HepG2 (cell line): ENCODE measurements at regions not wholly inside any gene's neighbourhood (a gene's known extent, or its start where the extent isn't known, plus 50 kb on each side); places are given as distances from the start of the nearest gene placed in this dataset.

ENCODE experiments used
- ATAC-seq: fragments of 200-7000 bp; cut with Tn5 transposase; 3 replicates; pipeline ENCODE4 v1.9.1; 2020; ENCODE audit warnings: mild to moderate bottlenecking, moderate library complexity
- BruUV-seq: library from RNA; stranded (reverse); fragments of 400-500 nt; replicated peaks from 2 replicates; lab custom pipeline; 2021; lab: Mats Ljungman, UMichigan
- CTCF ChIA-PET: fragments of 300-600 bp; formaldehyde crosslinking; extraction: SDS; loops from one replicate; lab custom pipeline; 2021; ENCODE audit warnings: low total read pairs, inconsistent platforms, low intra/inter-chr PET ratio; lab: Yijun Ruan, JAX
- POLR2A ChIA-PET: fragments of 350-600 bp; sonication (Branson Sonifier 250); formaldehyde crosslinking; loops from one replicate; lab custom pipeline; 2020; ENCODE audit warnings: antibody characterized with exemption, inconsistent platforms; lab: Yijun Ruan, JAX
- DNase-seq: peaks from one replicate; pipeline ENCODE4 v3.0.0-alpha.2; 2015; ENCODE audit warnings: low spot score
- FAIRE-seq: peaks from 3 replicates; lab custom pipeline; 2011; peaks lifted over from hg19 to GRCh38; lab: Jason Lieb, UNC
- H2AFZ ChIP-seq: one replicate; pipeline ENCODE4 v1.6.1; 2011; ENCODE audit warnings: low read length, inconsistent platforms
- H3K27ac ChIP-seq: fragments of 300-600 bp; 3 replicates; pipeline ENCODE4 v1.8.0; 2011; ENCODE audit warnings: mixed run types, mild to moderate bottlenecking, mixed read lengths, low read length, inconsistent platforms; ENCODE audit not compliant: insufficient read depth; ENCODE audit errors: extremely low read length
- H3K27me3 ChIP-seq, 2 experiments: fragments of 200-600 bp in 1 of 2; 2 replicates in 1 of 2; 3 replicates in 1 of 2; pipeline versions ENCODE4 v1.6.0 to v1.8.0; 2011; ENCODE audit warnings: low read length in 2 of 2, mild to moderate bottlenecking in 2 of 2, moderate library complexity in 2 of 2, inconsistent platforms in 1 of 2; ENCODE audit not compliant: insufficient read depth in 2 of 2, control insufficient read depth in 1 of 2
- H3K36me3 ChIP-seq, 2 experiments: fragments of 200-600 bp in 1 of 2; replicated peaks in 1 of 2; 2 replicates in 1 of 2; 3 replicates in 1 of 2; pipeline versions ENCODE4 v1.5.1 to v1.8.0; 2011; ENCODE audit warnings: low read length in 2 of 2, inconsistent platforms in 1 of 2; ENCODE audit not compliant: insufficient read depth in 2 of 2, control insufficient read depth in 1 of 2
- H3K4me1 ChIP-seq: 2 replicates; pipeline ENCODE4 v1.5.1; 2012; ENCODE audit warnings: low read length, inconsistent platforms; ENCODE audit not compliant: insufficient read depth
- H3K4me2 ChIP-seq: 2 replicates; pipeline ENCODE4 v1.6.0; 2011; ENCODE audit warnings: low read depth, low read length, inconsistent platforms
- H3K4me3 ChIP-seq, 3 experiments: fragments of 200-600 bp in 1 of 3; sonication (generic), shearing (Covaris generic) in 1 of 3; replicated peaks in 1 of 3; 2 replicates each; pipeline ENCODE4 v1.5.1; 2011 to 2016; ENCODE audit warnings: low read length in 3 of 3, inconsistent platforms in 2 of 3, low read depth in 2 of 3, mild to moderate bottlenecking in 2 of 3, control low read depth in 1 of 3, mixed read lengths in 1 of 3; ENCODE audit not compliant: insufficient read depth in 1 of 3
- H3K79me2 ChIP-seq: one replicate; pipeline ENCODE4 v1.6.1; 2011; ENCODE audit warnings: low read length, inconsistent platforms; ENCODE audit not compliant: insufficient read depth
- H3K9ac ChIP-seq: 2 replicates; pipeline ENCODE4 v1.6.0; 2011; ENCODE audit warnings: mild to moderate bottlenecking, low read depth, low read length, inconsistent platforms; ENCODE audit not compliant: insufficient read depth
- H3K9me3 ChIP-seq: 2 replicates; pipeline ENCODE4 v1.5.1; 2012; ENCODE audit warnings: mild to moderate bottlenecking, low read length
- H4K20me1 ChIP-seq: 2 replicates; pipeline ENCODE4 v1.6.0; 2011; ENCODE audit warnings: inconsistent platforms, mild to moderate bottlenecking, low read length, moderate library complexity; ENCODE audit not compliant: insufficient read depth
- EZH2 ChIP-seq: conservative IDR thresholded peaks from 2 replicates; pipeline ENCODE4 v1.6.1; 2012; ENCODE audit warnings: mild to moderate bottlenecking, low read depth, low read length, moderate library complexity
- LCORL ChIP-seq, 2 experiments: fragments of 450-650 bp in 1 of 2; sonication (generic) in 1 of 2; formaldehyde crosslinking in 1 of 2; IDR thresholded peaks; 2 replicates each; pipeline versions ENCODE4 v1.5.0 to v1.6.1; 2017 to 2020; ENCODE audit warnings: antibody characterized with exemption in 1 of 2, missing genetic modification reagents in 1 of 2
- MTF2 ChIP-seq: sonication (generic); formaldehyde crosslinking; IDR thresholded peaks from 2 replicates; pipeline ENCODE4 v1.5.0; 2020; ENCODE audit warnings: missing genetic modification reagents, borderline replicate concordance
- ZMYM4 ChIP-seq: sonication (generic); formaldehyde crosslinking; IDR thresholded peaks from 2 replicates; pipeline ENCODE4 v1.8.1; 2023; ENCODE audit warnings: mild to moderate bottlenecking, missing genetic modification reagents
- ZNF235 ChIP-seq: sonication (generic); formaldehyde crosslinking; IDR thresholded peaks from 2 replicates; pipeline ENCODE4 v1.8.1; 2023; ENCODE audit warnings: mild to moderate bottlenecking, missing genetic modification reagents, borderline replicate concordance
- ZNF556 ChIP-seq: sonication (generic); formaldehyde crosslinking; IDR thresholded peaks from 2 replicates; pipeline ENCODE4 v1.4.0; 2020; ENCODE audit warnings: mild to moderate bottlenecking, missing genetic modification reagents, borderline replicate concordance
- ZNF644 ChIP-seq: IDR thresholded peaks from 2 replicates; pipeline ENCODE4 v1.6.1; 2016; ENCODE audit warnings: low read depth
- ZNF775 ChIP-seq: sonication (generic); formaldehyde crosslinking; IDR thresholded peaks from 2 replicates; pipeline ENCODE4 v1.4.0; 2020; ENCODE audit warnings: missing genetic modification reagents, mild to moderate bottlenecking, moderate library complexity, borderline replicate concordance
- ZNF777 ChIP-seq: sonication (generic); formaldehyde crosslinking; IDR thresholded peaks from 2 replicates; pipeline ENCODE4 v1.4.0; 2020; ENCODE audit warnings: missing genetic modification reagents
- WGBS: methylation state at CpG from one replicate; pipeline ENCODE4 v1.1.6; 2017; ENCODE audit warnings: low lambda C conversion rate; 5-methylcytosine and 5-hydroxymethylcytosine counted together
- in situ Hi-C: cut with HindIII; loops from 2 replicates; pipeline ENCODE4 v1.10.0; 2017; ENCODE audit warnings: low pct_unique_long_range_greater_than_20kb; ENCODE audit not compliant: extremely low pct_ligation_motif_present
- intact Hi-C: fragments of 100-400 bp; cut with micrococcal nuclease; formaldehyde crosslinking; loops from one replicate; pipeline ENCODE4 v1.10.0; 2022; ENCODE audit not compliant: unreplicated experiment
- TF ChIP-seq, protein P1 (sequence below): sonication (generic); formaldehyde crosslinking; IDR thresholded peaks from 2 replicates; pipeline ENCODE4 v1.5.1; 2020; ENCODE audit warnings: missing genetic modification reagents, mild to moderate bottlenecking, borderline replicate concordance
- TF ChIP-seq, protein P2 (sequence below): sonication (generic); formaldehyde crosslinking; IDR thresholded peaks from 2 replicates; pipeline ENCODE4 v1.4.0; 2020; ENCODE audit warnings: mild to moderate bottlenecking, missing genetic modification reagents
- TF ChIP-seq, protein P3 (sequence below): sonication (generic); formaldehyde crosslinking; IDR thresholded peaks from 2 replicates; pipeline ENCODE4 v1.4.0; 2020; ENCODE audit warnings: missing genetic modification reagents

DNA sequence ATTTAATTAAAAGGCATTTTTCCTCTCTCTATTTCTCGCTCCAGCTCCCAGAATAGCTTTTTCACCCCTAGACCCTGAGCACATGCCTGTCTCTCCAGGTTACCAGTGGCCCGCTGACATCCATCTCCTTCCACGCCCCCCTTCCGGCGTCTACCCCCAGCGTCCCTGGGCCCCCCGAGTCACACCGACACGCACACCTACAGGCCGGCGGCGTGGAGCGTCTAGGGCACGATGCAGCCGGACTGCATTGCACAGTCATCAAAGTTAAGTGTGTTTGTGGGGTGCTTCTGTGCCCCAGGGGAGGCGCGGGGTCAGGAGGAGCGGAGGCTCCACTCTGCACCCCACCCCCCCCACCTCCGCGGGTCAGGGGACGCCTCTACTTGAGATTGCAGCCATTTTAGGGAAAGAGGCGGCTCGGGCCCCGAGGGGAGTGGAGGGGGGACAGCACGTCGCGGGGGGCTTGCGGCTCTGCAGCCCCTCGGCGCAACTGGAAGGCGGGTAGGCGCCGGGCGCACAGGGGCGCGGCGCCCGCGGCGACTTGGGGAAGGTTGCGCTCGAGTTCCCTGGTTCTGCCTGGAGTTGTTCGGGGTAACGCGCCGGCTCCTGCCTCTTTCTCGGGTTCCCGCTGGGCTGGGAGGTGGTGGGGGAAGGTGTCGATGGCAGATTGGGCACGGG is 112.7 kb downstream of the DHX15 start (continued):
- TF ChIP-seq, protein P1, sequence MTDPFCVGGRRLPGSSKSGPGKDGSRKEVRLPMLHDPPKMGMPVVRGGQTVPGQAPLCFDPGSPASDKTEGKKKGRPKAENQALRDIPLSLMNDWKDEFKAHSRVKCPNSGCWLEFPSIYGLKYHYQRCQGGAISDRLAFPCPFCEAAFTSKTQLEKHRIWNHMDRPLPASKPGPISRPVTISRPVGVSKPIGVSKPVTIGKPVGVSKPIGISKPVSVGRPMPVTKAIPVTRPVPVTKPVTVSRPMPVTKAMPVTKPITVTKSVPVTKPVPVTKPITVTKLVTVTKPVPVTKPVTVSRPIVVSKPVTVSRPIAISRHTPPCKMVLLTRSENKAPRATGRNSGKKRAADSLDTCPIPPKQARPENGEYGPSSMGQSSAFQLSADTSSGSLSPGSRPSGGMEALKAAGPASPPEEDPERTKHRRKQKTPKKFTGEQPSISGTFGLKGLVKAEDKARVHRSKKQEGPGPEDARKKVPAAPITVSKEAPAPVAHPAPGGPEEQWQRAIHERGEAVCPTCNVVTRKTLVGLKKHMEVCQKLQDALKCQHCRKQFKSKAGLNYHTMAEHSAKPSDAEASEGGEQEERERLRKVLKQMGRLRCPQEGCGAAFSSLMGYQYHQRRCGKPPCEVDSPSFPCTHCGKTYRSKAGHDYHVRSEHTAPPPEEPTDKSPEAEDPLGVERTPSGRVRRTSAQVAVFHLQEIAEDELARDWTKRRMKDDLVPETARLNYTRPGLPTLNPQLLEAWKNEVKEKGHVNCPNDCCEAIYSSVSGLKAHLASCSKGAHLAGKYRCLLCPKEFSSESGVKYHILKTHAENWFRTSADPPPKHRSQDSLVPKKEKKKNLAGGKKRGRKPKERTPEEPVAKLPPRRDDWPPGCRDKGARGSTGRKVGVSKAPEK (CRISPR knock-in tag) = no peak
- TF ChIP-seq, protein P2, sequence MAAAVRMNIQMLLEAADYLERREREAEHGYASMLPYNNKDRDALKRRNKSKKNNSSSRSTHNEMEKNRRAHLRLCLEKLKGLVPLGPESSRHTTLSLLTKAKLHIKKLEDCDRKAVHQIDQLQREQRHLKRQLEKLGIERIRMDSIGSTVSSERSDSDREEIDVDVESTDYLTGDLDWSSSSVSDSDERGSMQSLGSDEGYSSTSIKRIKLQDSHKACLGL = no peak
- TF ChIP-seq ZNF644 (CRISPR knock-in tag) = no peak
- no peak for TF ChIP-seq ZMYM4 (CRISPR knock-in tag)
- no peak for TF ChIP-seq LCORL (IDR thresholded peaks at IDR 0.05)
- no peak for TF ChIP-seq LCORL (CRISPR knock-in tag; IDR thresholded peaks at IDR 0.05)
- TF ChIP-seq ZNF556 (CRISPR knock-in tag) = no peak

- Histone ChIP-seq H3K27ac (no peak overlapping the region), H3K4me1 (0 out of 2 replicates have a peak, but pooled peaks cover 4% of the 10 kb centered on the region), H3K9me3 (no peaks in the 10 kb centered on the region), H3K27me3 (peaks cover 13 to 63% of the 10 kb centered on the region in 2 experiments; a peak in 4 of 5 replicates), H4K20me1 (no peaks in the 10 kb centered on the region), H3K9ac (no peak overlapping the region), H3K4me3 (peak overlapping the region; percentile 16 to 40 (median 16); a peak in 5 of 6 replicates), H2AFZ (no peak overlapping the region), H3K79me2 (no peaks in the 10 kb centered on the region), H3K4me2 (peak overlapping the region; percentile 49), H3K36me3 (no peaks in the 10 kb centered on the region)
- CTCF ChIA-PET = no interaction called here
- in situ Hi-C loops = no loop called here
- intact Hi-C loops = no loop called here
- 2% methylated on average over 10 of the region's 90 CpGs for WGBS
- ATAC-seq (peak; percentile 45), DNase-seq (no peak), FAIRE-seq (no peak)
- POLR2A ChIA-PET = no interaction called here
- BruUV-seq = no TSS peak
- TF ChIP-seq, protein P3, sequence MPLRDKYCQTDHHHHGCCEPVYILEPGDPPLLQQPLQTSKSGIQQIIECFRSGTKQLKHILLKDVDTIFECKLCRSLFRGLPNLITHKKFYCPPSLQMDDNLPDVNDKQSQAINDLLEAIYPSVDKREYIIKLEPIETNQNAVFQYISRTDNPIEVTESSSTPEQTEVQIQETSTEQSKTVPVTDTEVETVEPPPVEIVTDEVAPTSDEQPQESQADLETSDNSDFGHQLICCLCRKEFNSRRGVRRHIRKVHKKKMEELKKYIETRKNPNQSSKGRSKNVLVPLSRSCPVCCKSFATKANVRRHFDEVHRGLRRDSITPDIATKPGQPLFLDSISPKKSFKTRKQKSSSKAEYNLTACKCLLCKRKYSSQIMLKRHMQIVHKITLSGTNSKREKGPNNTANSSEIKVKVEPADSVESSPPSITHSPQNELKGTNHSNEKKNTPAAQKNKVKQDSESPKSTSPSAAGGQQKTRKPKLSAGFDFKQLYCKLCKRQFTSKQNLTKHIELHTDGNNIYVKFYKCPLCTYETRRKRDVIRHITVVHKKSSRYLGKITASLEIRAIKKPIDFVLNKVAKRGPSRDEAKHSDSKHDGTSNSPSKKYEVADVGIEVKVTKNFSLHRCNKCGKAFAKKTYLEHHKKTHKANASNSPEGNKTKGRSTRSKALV (CRISPR knock-in tag) = peak; percentile 74; the same call in 1 of the 2 replicates
- TF ChIP-seq ZNF777 = 0 out of 2 replicates have a peak, but pooled peaks have one; percentile 53
- no peak for TF ChIP-seq ZNF775 (CRISPR knock-in tag)
- TF ChIP-seq EZH2 = 0 out of 2 replicates have a peak, but pooled peaks have one; percentile 61
- no peak for TF ChIP-seq ZNF235 (CRISPR knock-in tag)
- TF ChIP-seq MTF2 (CRISPR knock-in tag) = 0 out of 2 replicates have a peak, but pooled peaks have one; percentile 34
Measured at GRCh38 chr4:24470666-24471485, 113.5 kb downstream of the DHX15 start.
